HG03378 (cell line): ENCODE measurements at regions not wholly inside any gene's neighbourhood (a gene's known extent, or its start where the extent isn't known, plus 50 kb on each side); places are given as distances from the start of the nearest gene placed in this dataset.

ENCODE experiments used
- ATAC-seq: cut with Tn5 transposase; IDR thresholded peaks from one replicate; pipeline ENCODE4 v1.9.1; 2021; ENCODE audit warnings: mild to moderate bottlenecking, moderate library complexity; ENCODE audit not compliant: unreplicated experiment

- ATAC-seq, result no peak
Observed at GRCh38 chr5:97542469-97542868, 359.4 kb upstream of the RIOK2 start.

- no peak for ATAC-seq
Observed at GRCh38 chr5:97543166-97543565, 360.1 kb upstream of the RIOK2 start.

- ATAC-seq, result no peak
Observed at GRCh38 chr5:97544240-97544639, 361.2 kb upstream of the RIOK2 start.

GRCh38 chr5:97544678-97545077 is 361.6 kb upstream of the RIOK2 start:
- no peak for ATAC-seq

GRCh38 chr5:97545446-97545845 is 362.4 kb upstream of the RIOK2 start:
- no peak for ATAC-seq

- ATAC-seq, result no peak
Observed at GRCh38 chr5:97545886-97546535, 363.0 kb upstream of the RIOK2 start.

GRCh38 chr5:97547430-97547829 is 364.4 kb upstream of the RIOK2 start:
- ATAC-seq, result no peak

- peak; percentile 89 for ATAC-seq
Observed at GRCh38 chr5:97547999-97548738, 365.1 kb upstream of the RIOK2 start.

- ATAC-seq, result no peak
Observed at GRCh38 chr5:97548739-97549080, 365.7 kb upstream of the RIOK2 start.

- ATAC-seq, result no peak
Observed at GRCh38 chr5:97549496-97549895, 366.4 kb upstream of the RIOK2 start.

GRCh38 chr5:97550164-97550563 is 367.1 kb upstream of the RIOK2 start:
- ATAC-seq, result no peak

- ATAC-seq, result no peak
Observed at GRCh38 chr5:97550818-97551217, 367.8 kb upstream of the RIOK2 start.

GRCh38 chr5:97553604-97554452 is 370.8 kb upstream of the RIOK2 start:
- ATAC-seq, result no peak

GRCh38 chr5:97554977-97555643 is 372.1 kb upstream of the RIOK2 start:
- no peak for ATAC-seq

- ATAC-seq, result no peak
Observed at GRCh38 chr5:97555644-97555981, 372.6 kb upstream of the RIOK2 start.

GRCh38 chr5:97559827-97560598 is 377.0 kb upstream of the RIOK2 start:
- no peak for ATAC-seq

- ATAC-seq, result no peak
Observed at GRCh38 chr5:97560599-97560993, 377.5 kb upstream of the RIOK2 start.

GRCh38 chr5:97563050-97563657 is 380.1 kb upstream of the RIOK2 start:
- no peak for ATAC-seq

GRCh38 chr5:97568382-97568781 is 385.3 kb upstream of the RIOK2 start:
- ATAC-seq, result no peak

- no peak for ATAC-seq
Observed at GRCh38 chr5:97570242-97570641, 387.2 kb upstream of the RIOK2 start.
